Choroid plexus epithelial cell (primary cell): ENCODE measurements at regions not wholly inside any gene's neighbourhood (a gene's known extent, or its start where the extent isn't known, plus 50 kb on each side); places are given as distances from the start of the nearest gene placed in this dataset.
A peak's percentile ranks its signal among the peaks of the same experiment; 100 is the strongest.

Experiments
- DNase-seq: peaks from one replicate; pipeline ENCODE4 v3.0.0-alpha.2; 2010; ENCODE audit warnings: low read depth
- H3K4me3 ChIP-seq: 2 replicates; pipeline ENCODE4 v1.5.1; 2011; ENCODE audit warnings: low read depth, mild to moderate bottlenecking, control low read depth, low read length, moderate library complexity
- CTCF ChIP-seq: conservative IDR thresholded peaks from 2 replicates; pipeline ENCODE4 v1.5.1; 2011; ENCODE audit warnings: low read depth, mild to moderate bottlenecking, control low read depth, inconsistent platforms, low read length, moderate library complexity

GRCh38 chr13:107066355-107066754 lies 498.4 kb upstream of the ARGLU1 start:
- DNase-seq, result no peak
- TF ChIP-seq CTCF, result no peak
- no peak overlapping the region for H3K4me3 ChIP-seq

- H3K4me3 ChIP-seq, result no peak overlapping the region
- DNase-seq, result no peak
- no peak for TF ChIP-seq CTCF
Observed at GRCh38 chr13:107065036-107065435, 497.1 kb upstream of the ARGLU1 start.

GRCh38 chr13:107057028-107057631 lies 489.2 kb upstream of the ARGLU1 start:
- no peak for TF ChIP-seq CTCF
- no peak for DNase-seq
- no peak overlapping the region for H3K4me3 ChIP-seq

GRCh38 chr13:107043021-107043956 lies 475.4 kb upstream of the ARGLU1 start:
- no peak for TF ChIP-seq CTCF
- no peak overlapping the region for H3K4me3 ChIP-seq
- no peak for DNase-seq

- H3K4me3 ChIP-seq, result no peak overlapping the region
- DNase-seq, result peak; percentile 65
- TF ChIP-seq CTCF, result no peak
Observed at GRCh38 chr13:107035778-107036177, 467.8 kb upstream of the ARGLU1 start.

- TF ChIP-seq CTCF, result no peak
- H3K4me3 ChIP-seq, result no peak overlapping the region
- no peak for DNase-seq
Observed at GRCh38 chr13:107035186-107035585, 467.2 kb upstream of the ARGLU1 start.
